GM23248 (cell line): ENCODE measurements at regions not wholly inside any gene's neighbourhood (a gene's known extent, or its start where the extent isn't known, plus 50 kb on each side); places are given as distances from the start of the nearest gene placed in this dataset.

Experiments used
- DNase-seq: peaks from one replicate; pipeline ENCODE4 v3.0.0-alpha.2; 2015
- H2AFZ ChIP-seq: fragments of 200-600 bp; sonication (generic); 2 replicates; pipeline ENCODE4 v1.6.1; 2016; ENCODE audit warnings: antibody characterized with exemption
- H3F3A ChIP-seq: fragments of 200-600 bp; sonication (generic); 2 replicates; pipeline ENCODE4 v1.6.1; 2016; ENCODE audit warnings: mild to moderate bottlenecking, antibody characterized with exemption, mixed run types; ENCODE audit not compliant: insufficient read depth
- H3K27ac ChIP-seq: fragments of 200-600 bp; sonication (generic); 2 replicates; pipeline ENCODE4 v1.5.1; 2016; ENCODE audit warnings: mild to moderate bottlenecking
- H3K27me3 ChIP-seq: fragments of 200-600 bp; sonication (generic); replicated peaks from 2 replicates; pipeline ENCODE4 v1.6.1; 2016; ENCODE audit warnings: mild to moderate bottlenecking; ENCODE audit not compliant: insufficient read depth
- H3K36me3 ChIP-seq: fragments of 200-600 bp; sonication (generic); 2 replicates; pipeline ENCODE4 v1.6.1; 2016; ENCODE audit warnings: low read depth, mild to moderate bottlenecking
- H3K4me1 ChIP-seq: fragments of 200-600 bp; sonication (generic); 2 replicates; pipeline ENCODE4 v1.6.1; 2016; ENCODE audit warnings: mild to moderate bottlenecking; ENCODE audit not compliant: insufficient read depth
- H3K4me2 ChIP-seq: fragments of 200-600 bp; sonication (generic); one replicate; pipeline ENCODE4 v1.6.1; 2016; ENCODE audit warnings: mild to moderate bottlenecking; ENCODE audit not compliant: unreplicated experiment
- H3K4me3 ChIP-seq: fragments of 200-600 bp; sonication (generic); 2 replicates; pipeline ENCODE4 v1.5.1; 2016; ENCODE audit warnings: mild to moderate bottlenecking
- H3K79me2 ChIP-seq: fragments of 200-600 bp; sonication (generic); 2 replicates; pipeline ENCODE4 v1.6.1; 2016; ENCODE audit warnings: mild to moderate bottlenecking; ENCODE audit not compliant: insufficient read depth
- H3K9ac ChIP-seq: fragments of 200-600 bp; sonication (generic); 2 replicates; pipeline ENCODE4 v1.6.1; 2016; ENCODE audit warnings: mild to moderate bottlenecking
- H3K9me2 ChIP-seq: fragments of 200-600 bp; sonication (generic); 2 replicates; pipeline ENCODE4 v1.6.1; 2016; ENCODE audit warnings: mixed run types, mild to moderate bottlenecking, moderate library complexity; ENCODE audit not compliant: insufficient read depth
- H3K9me3 ChIP-seq: fragments of 200-600 bp; sonication (generic); one replicate; pipeline ENCODE4 v1.6.1; 2017; ENCODE audit warnings: low read depth
- H4K20me1 ChIP-seq: fragments of 200-600 bp; sonication (generic); 2 replicates; pipeline ENCODE4 v1.6.0; 2016; ENCODE audit not compliant: insufficient read depth
- EZH2 ChIP-seq: fragments of 200-600 bp; sonication (generic); IDR thresholded peaks from 2 replicates; pipeline ENCODE4 v1.6.1; 2018; ENCODE audit warnings: antibody characterized with exemption, mild to moderate bottlenecking; ENCODE audit not compliant: insufficient read depth, poor library complexity, severe bottlenecking
- EZH2phosphoT487 ChIP-seq: fragments of 200-600 bp; sonication (generic); IDR thresholded peaks from 2 replicates; pipeline ENCODE4 v1.6.1; 2018; ENCODE audit warnings: antibody characterized with exemption, moderate library complexity, mild to moderate bottlenecking, low read depth; ENCODE audit not compliant: insufficient read depth
- WGBS, 2 experiments: methylation state at CpG; one replicate each; pipeline ENCODE4 v1.1.6; 2015 to 2017; ENCODE audit warnings: low lambda C conversion rate in 2 of 2, low coverage in 1 of 2; ENCODE audit errors: missing lambda C conversion rate in 2 of 2; 5-methylcytosine and 5-hydroxymethylcytosine counted together
- in situ Hi-C: fragments of 300-500 bp; cut with MboI; formaldehyde crosslinking; loops from 2 replicates; pipeline ENCODE4 v1.15.0; 2020

DNA sequence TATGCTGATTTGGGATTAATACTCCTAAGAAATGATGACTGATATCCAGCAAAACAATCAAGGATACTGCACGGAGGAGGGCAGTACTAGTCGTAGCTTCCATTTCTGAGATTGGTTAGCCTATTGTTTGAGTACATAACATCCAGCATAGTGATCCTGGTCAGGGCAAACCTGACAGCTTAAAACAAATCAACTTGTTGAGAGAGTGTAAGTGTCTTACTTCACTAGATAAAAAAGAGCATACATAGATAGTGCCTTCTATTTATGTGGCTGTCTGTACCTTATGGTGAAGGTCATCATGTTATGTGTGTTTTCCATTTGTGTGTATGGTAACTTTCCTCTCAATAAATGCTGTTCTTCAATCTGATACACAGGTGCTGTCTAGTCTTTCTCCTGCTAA lies 228.4 kb downstream of the PTGER3 start:
- in situ Hi-C loops, result no loop called here
- no peaks in the 10 kb centered on the region for H3K27me3 ChIP-seq
- DNase-seq, result no peak
- no peaks in the 10 kb centered on the region for H3K9me3 ChIP-seq
- WGBS, 2 experiments, result 91 to 94% methylated on average over 2 of the region's 2 CpGs
- H3K27ac ChIP-seq, result no peak overlapping the region
- no peak overlapping the region for H3K4me3 ChIP-seq
- H3K4me2 ChIP-seq, result no peak overlapping the region
- H2AFZ ChIP-seq, result no peak overlapping the region
- TF ChIP-seq EZH2, result no peak
- no peak for TF ChIP-seq EZH2phosphoT487
- no peaks in the 10 kb centered on the region for H3K9me2 ChIP-seq
- no peaks in the 10 kb centered on the region for H3K36me3 ChIP-seq
- peaks cover 17% of the 10 kb centered on the region; the same call in 1 of the 2 replicates for H3F3A ChIP-seq
- H4K20me1 ChIP-seq, result no peaks in the 10 kb centered on the region
- no peak overlapping the region for H3K9ac ChIP-seq
- H3K4me1 ChIP-seq, result peaks cover 14% of the 10 kb centered on the region
- H3K79me2 ChIP-seq, result no peaks in the 10 kb centered on the region

DNA sequence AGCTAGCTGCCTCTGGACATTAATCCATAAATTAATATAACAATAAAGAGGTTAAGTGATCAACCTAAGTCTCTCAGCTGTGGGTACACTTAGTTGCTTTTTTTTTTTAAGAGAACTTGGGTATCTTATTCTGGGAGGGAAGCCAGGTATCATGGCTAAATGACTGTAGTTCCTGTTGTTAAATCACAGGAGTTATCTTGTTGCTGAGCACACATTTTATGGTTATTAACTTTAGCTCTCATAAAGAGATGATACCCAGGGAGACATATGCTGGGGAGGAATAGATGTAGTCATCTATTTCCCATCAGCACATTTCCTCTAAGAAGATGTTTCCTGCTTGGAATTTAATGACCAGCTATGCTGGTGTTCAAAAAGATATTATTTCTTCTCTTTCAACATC lies 227.8 kb downstream of the PTGER3 start:
- H3K27ac ChIP-seq, result no peak overlapping the region
- no peak overlapping the region for H3K9ac ChIP-seq
- H3K9me2 ChIP-seq, result no peaks in the 10 kb centered on the region
- H3K27me3 ChIP-seq, result no peaks in the 10 kb centered on the region
- no peaks in the 10 kb centered on the region for H3K36me3 ChIP-seq
- no peak overlapping the region for H2AFZ ChIP-seq
- no peaks in the 10 kb centered on the region for H3K79me2 ChIP-seq
- no peaks in the 10 kb centered on the region for H3K9me3 ChIP-seq
- in situ Hi-C loops, result no loop called here
- H3F3A ChIP-seq, result peaks cover 17% of the 10 kb centered on the region; the same call in 1 of the 2 replicates
- peak; percentile 3 for DNase-seq
- no peak overlapping the region for H3K4me2 ChIP-seq
- H4K20me1 ChIP-seq, result no peaks in the 10 kb centered on the region
- no peak overlapping the region for H3K4me3 ChIP-seq
- peaks cover 14% of the 10 kb centered on the region for H3K4me1 ChIP-seq
- TF ChIP-seq EZH2phosphoT487, result no peak
- no peak for TF ChIP-seq EZH2

DNA sequence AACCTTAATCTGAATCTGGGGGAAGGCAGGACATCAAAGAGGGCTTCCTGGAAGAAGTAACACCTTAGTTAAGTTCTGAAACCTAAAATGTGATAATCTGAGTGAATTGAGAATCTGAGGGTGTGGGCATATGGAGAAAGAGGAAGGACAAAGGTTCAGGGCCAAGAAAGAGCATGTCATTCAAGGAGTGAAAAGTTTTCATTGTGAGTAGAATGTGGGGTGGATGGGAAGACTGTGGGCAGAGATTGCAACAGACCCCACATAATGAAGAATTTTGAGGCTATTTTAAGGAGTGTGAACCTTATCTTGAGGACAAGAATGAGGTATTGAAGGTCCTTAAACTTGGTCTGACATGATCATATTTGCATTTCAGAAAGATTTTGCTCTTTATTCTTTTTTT lies 227.2 kb downstream of the PTGER3 start:
- H3K9me2 ChIP-seq, result no peaks in the 10 kb centered on the region
- no peak overlapping the region for H2AFZ ChIP-seq
- in situ Hi-C loops, result no loop called here
- H3K4me3 ChIP-seq, result no peak overlapping the region
- no peaks in the 10 kb centered on the region for H3K36me3 ChIP-seq
- no peak overlapping the region for H3K27ac ChIP-seq
- H3K79me2 ChIP-seq, result no peaks in the 10 kb centered on the region
- peaks cover 14% of the 10 kb centered on the region for H3K4me1 ChIP-seq
- no peak overlapping the region for H3K4me2 ChIP-seq
- no peak for TF ChIP-seq EZH2
- TF ChIP-seq EZH2phosphoT487, result no peak
- no peak overlapping the region for H3K9ac ChIP-seq
- H4K20me1 ChIP-seq, result no peaks in the 10 kb centered on the region
- H3K9me3 ChIP-seq, result no peaks in the 10 kb centered on the region
- H3K27me3 ChIP-seq, result no peaks in the 10 kb centered on the region
- DNase-seq, result no peak
- peaks cover 17% of the 10 kb centered on the region; the same call in 1 of the 2 replicates for H3F3A ChIP-seq

DNA sequence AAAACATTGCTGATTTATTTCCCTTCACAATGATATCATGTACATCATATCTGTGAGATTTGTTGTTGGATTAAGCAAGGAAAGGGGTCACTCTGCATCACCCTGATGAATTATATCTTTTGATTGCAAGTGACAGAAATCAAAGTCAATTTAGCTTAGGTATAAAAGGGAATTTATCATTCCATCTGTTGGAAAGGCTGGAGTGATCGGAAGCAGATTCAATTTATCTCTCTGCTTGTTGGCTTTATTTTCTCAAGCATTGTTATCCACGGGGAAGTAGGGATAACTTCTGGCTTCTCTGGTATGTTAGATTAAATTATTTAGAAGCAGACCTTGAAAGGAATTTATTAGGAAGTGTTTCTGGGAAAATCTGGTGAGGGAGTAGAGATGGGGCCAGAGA lies 226.6 kb downstream of the PTGER3 start:
- H3K4me2 ChIP-seq, result no peak overlapping the region
- no peak overlapping the region for H3K9ac ChIP-seq
- in situ Hi-C loops, result no loop called here
- 71% methylated on average over 2 of the region's 2 CpGs for WGBS, 2 experiments
- no peak overlapping the region for H3K4me3 ChIP-seq
- no peak overlapping the region for H2AFZ ChIP-seq
- no peaks in the 10 kb centered on the region for H3K27me3 ChIP-seq
- H3F3A ChIP-seq, result peaks cover 17% of the 10 kb centered on the region; the same call in 1 of the 2 replicates
- H3K9me2 ChIP-seq, result no peaks in the 10 kb centered on the region
- H3K79me2 ChIP-seq, result no peaks in the 10 kb centered on the region
- no peaks in the 10 kb centered on the region for H4K20me1 ChIP-seq
- no peaks in the 10 kb centered on the region for H3K9me3 ChIP-seq
- H3K4me1 ChIP-seq, result peaks cover 14% of the 10 kb centered on the region
- H3K27ac ChIP-seq, result no peak overlapping the region
- TF ChIP-seq EZH2phosphoT487 (no peak), EZH2 (no peak)
- no peak for DNase-seq
- H3K36me3 ChIP-seq, result no peaks in the 10 kb centered on the region

DNA sequence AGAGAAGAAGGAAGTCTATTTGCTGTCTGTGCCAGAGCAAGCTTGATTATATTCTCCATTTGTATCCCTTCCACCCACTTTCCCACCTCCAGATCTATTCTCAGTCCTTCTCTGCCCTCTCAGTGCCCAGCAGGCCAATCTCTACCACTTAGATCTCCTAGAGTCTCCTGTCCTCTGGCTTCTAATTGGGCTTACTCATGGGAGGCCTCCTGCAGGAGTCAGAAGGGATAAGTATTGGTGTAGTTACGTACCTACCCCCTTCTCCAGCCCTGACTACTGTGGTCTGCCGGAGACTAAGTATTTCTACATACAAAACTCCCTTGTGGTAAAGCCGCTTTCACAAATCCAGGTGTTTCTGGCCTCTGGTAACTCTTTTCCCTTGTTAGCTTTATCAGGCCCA lies 221.2 kb downstream of the PTGER3 start:
- Histone ChIP-seq H3F3A (no peaks in the 10 kb centered on the region), H2AFZ (no peak overlapping the region), H3K27me3 (no peaks in the 10 kb centered on the region; the same call in 1 of the 2 replicates), H3K79me2 (no peaks in the 10 kb centered on the region), H3K36me3 (no peaks in the 10 kb centered on the region), H3K4me1 (no peaks in the 10 kb centered on the region), H3K4me2 (no peak overlapping the region), H3K4me3 (no peak overlapping the region), H3K9me2 (no peaks in the 10 kb centered on the region), H3K9ac (no peak overlapping the region), H3K27ac (no peak overlapping the region), H4K20me1 (no peaks in the 10 kb centered on the region), H3K9me3 (no peaks in the 10 kb centered on the region)
- in situ Hi-C loops, result no loop called here
- WGBS, 2 experiments, result 80 to 88% methylated on average over 3 of the region's 3 CpGs
- no peak for DNase-seq
- TF ChIP-seq EZH2phosphoT487, result no peak
- no peak for TF ChIP-seq EZH2
